CD14-positive monocyte (primary cell): ENCODE measurements at regions not wholly inside any gene's neighbourhood (a gene's known extent, or its start where the extent isn't known, plus 50 kb on each side); places are given as distances from the start of the nearest gene placed in this dataset.

ENCODE experiments used
- DNase-seq, 3 donors: peaks; one replicate each; pipeline ENCODE4 v3.0.0-alpha.2; 2011 to 2022
- H2AFZ ChIP-seq: 2 replicates; pipeline ENCODE4 v1.6.0; 2012; ENCODE audit warnings: mild to moderate bottlenecking, low read depth, low read length, inconsistent platforms; ENCODE audit not compliant: insufficient read depth, poor library complexity, severe bottlenecking
- H3K27ac ChIP-seq, 2 donors: 1 replicate in 1 of 2; 2 replicates in 1 of 2; pipeline ENCODE4 v1.5.1; 2012 to 2013; ENCODE audit warnings: low read length in 2 of 2, control low read depth in 1 of 2, inconsistent platforms in 1 of 2, low read depth in 1 of 2, mild to moderate bottlenecking in 1 of 2
- H3K27me3 ChIP-seq, 2 donors: one replicate each; pipeline versions ENCODE4 v1.6.0 to v1.6.1; 2011 to 2013; ENCODE audit warnings: low read length in 2 of 2; ENCODE audit not compliant: control insufficient read depth in 2 of 2, insufficient read depth in 2 of 2
- H3K36me3 ChIP-seq, 2 donors: replicated peaks in 1 of 2; 1 replicate in 1 of 2; 2 replicates in 1 of 2; pipeline versions ENCODE4 v1.5.1 to v1.6.1; 2012 to 2013; ENCODE audit warnings: low read length in 2 of 2, control low read depth in 1 of 2, inconsistent platforms in 1 of 2, mild to moderate bottlenecking in 1 of 2; ENCODE audit not compliant: insufficient read depth in 2 of 2, control insufficient read depth in 1 of 2
- H3K4me1 ChIP-seq, 2 donors: 1 replicate in 1 of 2; 2 replicates in 1 of 2; pipeline versions ENCODE4 v1.5.1 to v1.6.1; 2012 to 2013; ENCODE audit warnings: low read length in 2 of 2, control low read depth in 1 of 2, inconsistent platforms in 1 of 2, mild to moderate bottlenecking in 1 of 2, moderate library complexity in 1 of 2; ENCODE audit not compliant: insufficient read depth in 2 of 2, control insufficient read depth in 1 of 2
- H3K4me2 ChIP-seq: replicated peaks from 2 replicates; pipeline ENCODE3; 2012; ENCODE audit warnings: low read length, moderate library complexity, mild to moderate bottlenecking; ENCODE audit not compliant: poor library complexity, severe bottlenecking; ENCODE audit errors: extremely low read depth
- H3K4me3 ChIP-seq, 3 experiments: fragments of 200-600 bp in 1 of 3; sonication (generic) in 1 of 3; replicated peaks in 1 of 3; 1 replicate in 2 of 3; 2 replicates in 1 of 3; pipeline ENCODE4 v1.5.1; 2011 to 2013; ENCODE audit warnings: low read length in 3 of 3, mild to moderate bottlenecking in 3 of 3, control low read depth in 2 of 3, low read depth in 2 of 3, inconsistent platforms in 1 of 3, moderate library complexity in 1 of 3
- H3K79me2 ChIP-seq: 2 replicates; pipeline ENCODE4 v1.6.0; 2012; ENCODE audit warnings: mild to moderate bottlenecking, control low read depth, inconsistent platforms, low read length, moderate library complexity; ENCODE audit not compliant: insufficient read depth
- H3K9ac ChIP-seq: 2 replicates; pipeline ENCODE4 v1.6.0; 2017; ENCODE audit warnings: low read length, mild to moderate bottlenecking; ENCODE audit not compliant: insufficient read depth, poor library complexity, severe bottlenecking
- H3K9me3 ChIP-seq, 2 donors: replicated peaks in 1 of 2; 1 replicate in 1 of 2; 2 replicates in 1 of 2; pipeline versions ENCODE4 v1.5.1 to v1.6.1; 2012 to 2013; ENCODE audit warnings: low read length in 2 of 2, control low read depth in 1 of 2; ENCODE audit not compliant: control insufficient read depth in 1 of 2, insufficient read depth in 1 of 2
- H4K20me1 ChIP-seq: 2 replicates; pipeline ENCODE4 v1.6.0; 2012; ENCODE audit warnings: mild to moderate bottlenecking, low read length, control low read depth, moderate library complexity; ENCODE audit not compliant: insufficient read depth
- H3K27ac Mint-ChIP-seq, 7 donors: one replicate each; pipeline ENCODE4 v1.8.0; 2020; ENCODE audit warnings: mild to moderate bottlenecking in 7 of 7, mixed read lengths in 7 of 7, moderate library complexity in 6 of 7, inconsistent platforms in 2 of 7
- H3K27me3 Mint-ChIP-seq, 3 donors: one replicate each; pipeline ENCODE4 v1.8.0; 2021 to 2022; ENCODE audit warnings: low read depth in 3 of 3, mild to moderate bottlenecking in 3 of 3, mixed read lengths in 3 of 3, moderate library complexity in 3 of 3, inconsistent platforms in 1 of 3
- H3K36me3 Mint-ChIP-seq, 2 donors: one replicate each; pipeline ENCODE4 v1.8.0; 2020; ENCODE audit warnings: mixed read lengths in 2 of 2, inconsistent platforms in 1 of 2, mild to moderate bottlenecking in 1 of 2
- H3K4me1 Mint-ChIP-seq: one replicate; pipeline ENCODE4 v1.8.0; 2020; ENCODE audit warnings: mild to moderate bottlenecking, mixed read lengths
- H3K4me3 Mint-ChIP-seq, 2 donors: one replicate each; pipeline ENCODE4 v1.8.0; 2020; ENCODE audit warnings: mild to moderate bottlenecking in 2 of 2, mixed read lengths in 2 of 2, moderate library complexity in 1 of 2
- H3K9me3 Mint-ChIP-seq, 7 donors: one replicate each; pipeline ENCODE4 v1.8.0; 2020 to 2022; ENCODE audit warnings: mixed read lengths in 7 of 7, mild to moderate bottlenecking in 6 of 7, moderate library complexity in 6 of 7, inconsistent platforms in 2 of 7
- CTCF ChIP-seq: fragments of 200-600 bp; IDR thresholded peaks from one replicate; pipeline ENCODE4 v1.8.0; 2022; ENCODE audit warnings: antibody characterized with exemption, mild to moderate bottlenecking
- WGBS: methylation state at CpG from one replicate; pipeline ENCODE4 v1.1.5; 2013; ENCODE audit warnings: missing lambda C conversion rate; ENCODE audit not compliant: insufficient coverage; 5-methylcytosine and 5-hydroxymethylcytosine counted together
- intact Hi-C, 2 donors: fragments of 100-400 bp; cut with micrococcal nuclease; formaldehyde crosslinking; loops; one replicate each; pipeline versions ENCODE4 v1.15.0 to v1.15.1; 2023

GRCh38 chr2:235414422-235414821 lies 79.4 kb upstream of the AGAP1 start:
- no peak overlapping the region for H3K27ac Mint-ChIP-seq
- Histone ChIP-seq H3K9me3 (no peaks in the 10 kb centered on the region), H3K27me3 (no peaks in the 10 kb centered on the region), H3K4me3 (no peak overlapping the region), H3K4me2 (no peak overlapping the region), H3K9ac (no peak overlapping the region), H2AFZ (no peak overlapping the region), H3K79me2 (no peaks in the 10 kb centered on the region), H3K27ac (no peak overlapping the region), H3K36me3 (no peaks in the 10 kb centered on the region), H3K4me1 (no peaks in the 10 kb centered on the region), H4K20me1 (no peaks in the 10 kb centered on the region)
- no peak for TF ChIP-seq CTCF
- intact Hi-C loops: no loop called here
- no peaks in the 10 kb centered on the region for H3K4me1 Mint-ChIP-seq
- peaks cover 3 to 7% (median 6%) of the 10 kb centered on the region in 3 donors for H3K27me3 Mint-ChIP-seq
- WGBS: no CpG with 5 or more reads among the region's 4 CpGs
- no peaks in the 10 kb centered on the region for H3K36me3 Mint-ChIP-seq
- peaks cover 0 to 5% (median 0%) of the 10 kb centered on the region in 7 donors for H3K9me3 Mint-ChIP-seq
- DNase-seq: no peak
- H3K4me3 Mint-ChIP-seq: no peak overlapping the region

- TF ChIP-seq CTCF: no peak
- H3K36me3 Mint-ChIP-seq: no peaks in the 10 kb centered on the region
- Histone ChIP-seq H3K27me3 (no peaks in the 10 kb centered on the region), H3K36me3 (no peaks in the 10 kb centered on the region), H3K79me2 (no peaks in the 10 kb centered on the region), H3K9ac (no peak overlapping the region), H3K9me3 (peaks cover 0 to 3% of the 10 kb centered on the region in 2 donors), H4K20me1 (no peaks in the 10 kb centered on the region), H3K27ac (no peak overlapping the region), H2AFZ (no peak overlapping the region), H3K4me2 (no peak overlapping the region), H3K4me1 (no peaks in the 10 kb centered on the region), H3K4me3 (no peak overlapping the region)
- no peak overlapping the region for H3K27ac Mint-ChIP-seq
- no peak overlapping the region for H3K4me3 Mint-ChIP-seq
- intact Hi-C loops: no loop called here
- DNase-seq: no peak
- H3K9me3 Mint-ChIP-seq: peaks cover 0 to 11% (median 6%) of the 10 kb centered on the region in 7 donors
- no peaks in the 10 kb centered on the region for H3K4me1 Mint-ChIP-seq
- peaks cover 3 to 5% (median 3%) of the 10 kb centered on the region in 3 donors for H3K27me3 Mint-ChIP-seq
- WGBS: 38% methylated on average over 4 of the region's 7 CpGs
Measured at GRCh38 chr2:235416858-235417499, 76.9 kb upstream of the AGAP1 start.
